CD4-positive, CD25-positive, alpha-beta regulatory T cell (primary cell): ENCODE measurements at regions not wholly inside any gene's neighbourhood (a gene's known extent, or its start where the extent isn't known, plus 50 kb on each side); places are given as distances from the start of the nearest gene placed in this dataset.

ENCODE experiments used
- ATAC-seq, 2 donors: fragments of 150-1000 bp; cut with Tn5 transposase; one replicate each; pipeline ENCODE4 v1.10.0; 2021; ENCODE audit warnings: low read depth in 2 of 2, moderate number of reproducible peaks in 2 of 2, moderate library complexity in 1 of 2
- DNase-seq, 3 donors: peaks; one replicate each; pipeline versions ENCODE4 v3.0.0 to v3.0.0-alpha.2; 2012 to 2022; ENCODE audit warnings: mixed read lengths in 1 of 3
- H3K27ac ChIP-seq: one replicate; pipeline ENCODE4 v1.7.0; 2013; ENCODE audit warnings: mild to moderate bottlenecking, low read length; ENCODE audit not compliant: insufficient read depth, poor library complexity, severe bottlenecking
- H3K27me3 ChIP-seq: one replicate; pipeline ENCODE4 v1.7.0; 2013; ENCODE audit warnings: low read length; ENCODE audit not compliant: control insufficient read depth, insufficient read depth
- H3K36me3 ChIP-seq: one replicate; pipeline ENCODE4 v1.7.0; 2013; ENCODE audit warnings: mild to moderate bottlenecking, low read length, moderate library complexity; ENCODE audit not compliant: control insufficient read depth, insufficient read depth
- H3K4me1 ChIP-seq: 2 replicates; pipeline ENCODE4 v1.7.0; 2013; ENCODE audit warnings: mild to moderate bottlenecking, low read length; ENCODE audit not compliant: insufficient read depth, control insufficient read depth, poor library complexity, severe bottlenecking
- H3K4me3 ChIP-seq: one replicate; pipeline ENCODE4 v1.7.0; 2013; ENCODE audit warnings: low read depth, mild to moderate bottlenecking, low read length, moderate library complexity
- H3K9me3 ChIP-seq, 2 experiments: 1 replicate in 1 of 2; 2 replicates in 1 of 2; pipeline ENCODE4 v1.7.0; 2013; ENCODE audit warnings: low read length in 2 of 2, mild to moderate bottlenecking in 1 of 2, moderate library complexity in 1 of 2; ENCODE audit not compliant: control insufficient read depth in 2 of 2
- H3K27ac Mint-ChIP-seq, 3 donors: one replicate each; pipeline ENCODE4 v1.8.0; 2020 to 2022; ENCODE audit warnings: mild to moderate bottlenecking in 3 of 3, mixed read lengths in 3 of 3, moderate library complexity in 2 of 3
- H3K27me3 Mint-ChIP-seq: one replicate; pipeline ENCODE4 v1.8.0; 2022; ENCODE audit warnings: mild to moderate bottlenecking, mixed read lengths
- H3K36me3 Mint-ChIP-seq: one replicate; pipeline ENCODE4 v1.8.0; 2020; ENCODE audit warnings: mixed read lengths
- H3K4me1 Mint-ChIP-seq, 4 donors: one replicate each; pipeline ENCODE4 v1.8.0; 2020 to 2022; ENCODE audit warnings: mixed read lengths in 4 of 4, mild to moderate bottlenecking in 1 of 4
- H3K4me3 Mint-ChIP-seq, 4 donors: one replicate each; pipeline ENCODE4 v1.8.0; 2020 to 2022; ENCODE audit warnings: mild to moderate bottlenecking in 4 of 4, mixed read lengths in 4 of 4, moderate library complexity in 3 of 4
- H3K9me3 Mint-ChIP-seq, 7 donors: one replicate each; pipeline ENCODE4 v1.8.0; 2020 to 2022; ENCODE audit warnings: mixed read lengths in 7 of 7, mild to moderate bottlenecking in 3 of 7, moderate library complexity in 2 of 7

- Mint-ChIP-seq H3K27me3 (no peaks in the 10 kb centered on the region), H3K27ac (no peak overlapping the region), H3K4me3 (no peak overlapping the region), H3K4me1 (no peaks in the 10 kb centered on the region), H3K36me3 (no peaks in the 10 kb centered on the region), H3K9me3 (peaks cover 0 to 3% (median 0%) of the 10 kb centered on the region in 7 donors)
- Histone ChIP-seq H3K4me3 (no peak overlapping the region), H3K27me3 (no peaks in the 10 kb centered on the region), H3K9me3 (no peaks in the 10 kb centered on the region), H3K4me1 (no peaks in the 10 kb centered on the region), H3K36me3 (no peaks in the 10 kb centered on the region), H3K27ac (no peak overlapping the region)
- DNase-seq (no peak), ATAC-seq (no peak)
Observed at GRCh38 chr4:35723973-35724372, 520.3 kb downstream of the ARAP2 start.

- no peak overlapping the region for H3K27ac ChIP-seq
- no peak overlapping the region for H3K4me3 Mint-ChIP-seq
- ATAC-seq: no peak
Observed at GRCh38 chr4:35725131-35725530, 519.2 kb downstream of the ARAP2 start.

GRCh38 chr4:35730414-35730813, 513.9 kb downstream of the ARAP2 start:
- Mint-ChIP-seq H3K36me3 (no peaks in the 10 kb centered on the region), H3K27me3 (no peaks in the 10 kb centered on the region), H3K9me3 (peaks cover 1 to 6% (median 5%) of the 10 kb centered on the region in 7 donors), H3K4me3 (no peak overlapping the region), H3K4me1 (no peaks in the 10 kb centered on the region), H3K27ac (no peak overlapping the region)
- H3K9me3 ChIP-seq: no peaks in the 10 kb centered on the region
- DNase-seq (no peak), ATAC-seq (no peak)
- H3K36me3 ChIP-seq: no peaks in the 10 kb centered on the region
- no peak overlapping the region for H3K4me3 ChIP-seq
- no peaks in the 10 kb centered on the region for H3K27me3 ChIP-seq
- no peak overlapping the region for H3K27ac ChIP-seq
- no peaks in the 10 kb centered on the region for H3K4me1 ChIP-seq

More at GRCh38 chr4:35725131-35725530, 519.2 kb downstream of the ARAP2 start:
- Histone ChIP-seq H3K4me3 (no peak overlapping the region), H3K27me3 (no peaks in the 10 kb centered on the region), H3K36me3 (no peaks in the 10 kb centered on the region), H3K9me3 (no peaks in the 10 kb centered on the region), H3K4me1 (no peaks in the 10 kb centered on the region)
- Mint-ChIP-seq H3K27me3 (no peaks in the 10 kb centered on the region), H3K9me3 (peaks cover 0 to 3% (median 0%) of the 10 kb centered on the region in 7 donors), H3K36me3 (no peaks in the 10 kb centered on the region), H3K27ac (no peak overlapping the region), H3K4me1 (no peaks in the 10 kb centered on the region)
- no peak for DNase-seq

GRCh38 chr4:35734381-35735098, 509.8 kb downstream of the ARAP2 start:
- no peaks in the 10 kb centered on the region for H3K4me1 ChIP-seq

GRCh38 chr4:35739308-35739707, 505.0 kb downstream of the ARAP2 start:
- Mint-ChIP-seq H3K4me1 (no peaks in the 10 kb centered on the region), H3K36me3 (no peaks in the 10 kb centered on the region), H3K27me3 (no peaks in the 10 kb centered on the region), H3K4me3 (no peak overlapping the region), H3K27ac (no peak overlapping the region), H3K9me3 (peaks cover 0 to 10% (median 3%) of the 10 kb centered on the region in 7 donors)
- no peaks in the 10 kb centered on the region for H3K36me3 ChIP-seq
- H3K27ac ChIP-seq: no peak overlapping the region
- no peaks in the 10 kb centered on the region for H3K27me3 ChIP-seq
- no peak for ATAC-seq
- no peak overlapping the region for H3K4me3 ChIP-seq
- DNase-seq: no peak
- no peaks in the 10 kb centered on the region for H3K4me1 ChIP-seq
- no peaks in the 10 kb centered on the region for H3K9me3 ChIP-seq

More at GRCh38 chr4:35734381-35735098, 509.8 kb downstream of the ARAP2 start:
- Mint-ChIP-seq H3K9me3 (peaks cover 1 to 10% (median 3%) of the 10 kb centered on the region in 7 donors), H3K27ac (no peak overlapping the region), H3K27me3 (no peaks in the 10 kb centered on the region), H3K36me3 (no peaks in the 10 kb centered on the region), H3K4me1 (no peaks in the 10 kb centered on the region), H3K4me3 (no peak overlapping the region)
- no peak overlapping the region for H3K27ac ChIP-seq
- no peaks in the 10 kb centered on the region for H3K9me3 ChIP-seq
- H3K27me3 ChIP-seq: no peaks in the 10 kb centered on the region
- no peak for ATAC-seq
- DNase-seq: no peak
- H3K4me3 ChIP-seq: no peak overlapping the region
- no peaks in the 10 kb centered on the region for H3K36me3 ChIP-seq

GRCh38 chr4:35754047-35754446, 490.3 kb downstream of the ARAP2 start:
- no peaks in the 10 kb centered on the region for H3K4me1 ChIP-seq
- H3K27me3 Mint-ChIP-seq: no peaks in the 10 kb centered on the region
- no peaks in the 10 kb centered on the region for H3K9me3 ChIP-seq
- H3K4me3 Mint-ChIP-seq: no peak overlapping the region
- peaks cover 0 to 12% (median 1%) of the 10 kb centered on the region in 7 donors for H3K9me3 Mint-ChIP-seq
- no peaks in the 10 kb centered on the region for H3K36me3 Mint-ChIP-seq
- H3K4me3 ChIP-seq: no peak overlapping the region
- no peak overlapping the region for H3K27ac ChIP-seq
- no peaks in the 10 kb centered on the region for H3K4me1 Mint-ChIP-seq
- H3K27me3 ChIP-seq: no peaks in the 10 kb centered on the region
- ATAC-seq: no peak
- H3K36me3 ChIP-seq: no peaks in the 10 kb centered on the region
- H3K27ac Mint-ChIP-seq: no peak overlapping the region
- no peak for DNase-seq

GRCh38 chr4:35757836-35758235, 486.5 kb downstream of the ARAP2 start:
- ATAC-seq (no peak), DNase-seq (no peak)
- H3K4me1 Mint-ChIP-seq: no peaks in the 10 kb centered on the region
- no peaks in the 10 kb centered on the region for H3K36me3 ChIP-seq
- no peaks in the 10 kb centered on the region for H3K4me1 ChIP-seq
- no peak overlapping the region for H3K27ac Mint-ChIP-seq
- no peak overlapping the region for H3K27ac ChIP-seq
- H3K4me3 Mint-ChIP-seq: no peak overlapping the region
- H3K27me3 ChIP-seq: no peaks in the 10 kb centered on the region
- H3K9me3 ChIP-seq: no peaks in the 10 kb centered on the region
- H3K4me3 ChIP-seq: no peak overlapping the region
- no peaks in the 10 kb centered on the region for H3K36me3 Mint-ChIP-seq
- H3K9me3 Mint-ChIP-seq: peaks cover 0 to 7% (median 1%) of the 10 kb centered on the region in 7 donors
- H3K27me3 Mint-ChIP-seq: no peaks in the 10 kb centered on the region

- Histone ChIP-seq H3K9me3 (no peaks in the 10 kb centered on the region), H3K27ac (no peak overlapping the region), H3K4me3 (no peak overlapping the region), H3K4me1 (no peaks in the 10 kb centered on the region), H3K36me3 (no peaks in the 10 kb centered on the region), H3K27me3 (no peaks in the 10 kb centered on the region)
- Mint-ChIP-seq H3K27ac (no peak overlapping the region), H3K27me3 (no peaks in the 10 kb centered on the region), H3K36me3 (no peaks in the 10 kb centered on the region), H3K4me3 (no peak overlapping the region), H3K9me3 (peaks cover 0 to 5% (median 0%) of the 10 kb centered on the region in 7 donors), H3K4me1 (no peaks in the 10 kb centered on the region)
- DNase-seq: no peak
- no peak for ATAC-seq
Observed at GRCh38 chr4:35760807-35761206, 483.5 kb downstream of the ARAP2 start.
